OCI-LY7 (cell line): ENCODE measurements at regions not wholly inside any gene's neighbourhood (a gene's known extent, or its start where the extent isn't known, plus 50 kb on each side); places are given as distances from the start of the nearest gene placed in this dataset.

ENCODE experiments used
- EZH2phosphoT487 ChIP-seq: fragments of 200-600 bp; sonication (generic); IDR thresholded peaks from 2 replicates; pipeline ENCODE4 v1.6.1; 2018; ENCODE audit warnings: low read depth, borderline replicate concordance, mild to moderate bottlenecking, mixed run types, antibody characterized with exemption, low read length, moderate library complexity, mixed read lengths
- TF ChIP-seq, protein P1 (sequence below): fragments of 200-600 bp; sonication (generic); conservative IDR thresholded peaks from 2 replicates; pipeline ENCODE4 v1.5.1; 2014; ENCODE audit warnings: mild to moderate bottlenecking, antibody characterized with exemption, low read length, moderate library complexity, mixed read lengths

DNA sequence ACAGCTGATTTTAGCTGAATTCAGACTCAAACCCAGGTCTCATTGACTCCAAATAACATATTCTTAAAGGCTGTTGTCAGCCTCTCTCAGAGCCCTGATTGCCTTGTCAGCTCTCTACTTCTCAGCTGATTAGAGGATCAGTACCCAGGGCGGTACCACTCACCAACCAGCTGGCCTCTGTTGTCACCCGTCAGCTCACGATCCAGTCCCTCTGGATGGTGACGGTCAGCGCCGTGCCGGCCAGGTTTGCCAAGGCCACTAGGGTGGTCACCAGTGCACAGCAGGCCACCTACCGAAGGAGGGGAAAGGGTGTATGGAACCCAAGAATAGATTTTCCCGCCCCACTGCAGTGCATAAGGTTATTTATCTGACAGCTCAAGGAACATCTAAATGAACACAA is 52.3 kb upstream of the TOMM7 start:
- TF ChIP-seq, protein P1, sequence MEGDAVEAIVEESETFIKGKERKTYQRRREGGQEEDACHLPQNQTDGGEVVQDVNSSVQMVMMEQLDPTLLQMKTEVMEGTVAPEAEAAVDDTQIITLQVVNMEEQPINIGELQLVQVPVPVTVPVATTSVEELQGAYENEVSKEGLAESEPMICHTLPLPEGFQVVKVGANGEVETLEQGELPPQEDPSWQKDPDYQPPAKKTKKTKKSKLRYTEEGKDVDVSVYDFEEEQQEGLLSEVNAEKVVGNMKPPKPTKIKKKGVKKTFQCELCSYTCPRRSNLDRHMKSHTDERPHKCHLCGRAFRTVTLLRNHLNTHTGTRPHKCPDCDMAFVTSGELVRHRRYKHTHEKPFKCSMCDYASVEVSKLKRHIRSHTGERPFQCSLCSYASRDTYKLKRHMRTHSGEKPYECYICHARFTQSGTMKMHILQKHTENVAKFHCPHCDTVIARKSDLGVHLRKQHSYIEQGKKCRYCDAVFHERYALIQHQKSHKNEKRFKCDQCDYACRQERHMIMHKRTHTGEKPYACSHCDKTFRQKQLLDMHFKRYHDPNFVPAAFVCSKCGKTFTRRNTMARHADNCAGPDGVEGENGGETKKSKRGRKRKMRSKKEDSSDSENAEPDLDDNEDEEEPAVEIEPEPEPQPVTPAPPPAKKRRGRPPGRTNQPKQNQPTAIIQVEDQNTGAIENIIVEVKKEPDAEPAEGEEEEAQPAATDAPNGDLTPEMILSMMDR, result no peak
- TF ChIP-seq EZH2phosphoT487, result no peak
